ENCODE measurements at regions not wholly inside any gene's neighbourhood (a gene's known extent, or its start where the extent isn't known, plus 50 kb on each side); places are given as distances from the start of the nearest gene placed in this dataset.

GRCh38 chr9:134224567-134225093 is 60.3 kb upstream of the RNU6ATAC start:
- no peak for DNase-seq
- Histone ChIP-seq H3K4me3 (no peak overlapping the region), H3K27ac (no peak overlapping the region), H3K9me3 (no peaks in the 10 kb centered on the region), H3K4me1 (peaks cover 0 to 15% (median 3%) of the 10 kb centered on the region in 3 donors), H3K27me3 (peaks cover 0 to 30% (median 0%) of the 10 kb centered on the region in 4 donors), H3K36me3 (no peaks in the 10 kb centered on the region)
- intact Hi-C loops (cut with DNase I), result no loop called here
- no peak for TF ChIP-seq CTCF (IDR thresholded peaks at IDR 0.05)
- TF ChIP-seq POLR2A (IDR thresholded peaks at IDR 0.05), result no peak
- whole genome bisulfite sequencing, 2 donors, result no CpG with 5 or more reads among the region's 9 CpGs

- intact Hi-C loops (cut with DNase I), result no loop called here
- H3K36me3 ChIP-seq, result no peaks in the 10 kb centered on the region
- peaks cover 0 to 33% (median 0%) of the 10 kb centered on the region in 4 donors for H3K27me3 ChIP-seq
- H3K4me3 ChIP-seq, result no peak overlapping the region
- no peak for DNase-seq
- TF ChIP-seq CTCF (IDR thresholded peaks at IDR 0.05) (no peak), POLR2A (IDR thresholded peaks at IDR 0.05) (no peak)
- H3K27ac ChIP-seq, result no peak overlapping the region
- H3K9me3 ChIP-seq, result no peaks in the 10 kb centered on the region
- WGBS, 2 donors, result no CpG with 5 or more reads among the region's 8 CpGs
- peaks cover 2 to 21% (median 4%) of the 10 kb centered on the region in 3 donors for H3K4me1 ChIP-seq
These were observed 60.8 kb upstream of the RNU6ATAC start for GRCh38 chr9:134225186-134225585.

GRCh38 chr9:134225816-134226215 is 61.5 kb upstream of the RNU6ATAC start:
- Histone ChIP-seq H3K27me3 (peaks cover 0 to 39% (median 0%) of the 10 kb centered on the region in 4 donors), H3K27ac (no peak overlapping the region), H3K4me3 (no peak overlapping the region), H3K4me1 (peaks cover 8 to 27% (median 10%) of the 10 kb centered on the region in 3 donors), H3K36me3 (no peaks in the 10 kb centered on the region), H3K9me3 (no peaks in the 10 kb centered on the region)
- intact Hi-C loops (cut with DNase I), result no loop called here
- TF ChIP-seq CTCF (IDR thresholded peaks at IDR 0.05), result no peak
- no peak for TF ChIP-seq POLR2A (IDR thresholded peaks at IDR 0.05)
- DNase-seq, result no peak
- WGBS, 2 donors, result 82 to 91% methylated on average over 3 to 6 of the region's 7 CpGs

- Histone ChIP-seq H3K4me3 (no peak overlapping the region), H3K4me1 (peaks cover 14 to 33% (median 15%) of the 10 kb centered on the region in 3 donors), H3K9me3 (no peaks in the 10 kb centered on the region), H3K27me3 (peaks cover 0 to 45% (median 0%) of the 10 kb centered on the region in 4 donors), H3K27ac (peak overlapping the region in 2 of 4 donors; percentile 16 to 32), H3K36me3 (no peaks in the 10 kb centered on the region)
- 62% methylated on average over 9 of the region's 27 CpGs; no CpG with 5 or more reads in 1 of the 2 donors for WGBS, 2 donors
- intact Hi-C loops (cut with DNase I), result no loop called here
- TF ChIP-seq CTCF (IDR thresholded peaks at IDR 0.05), result no peak
- no peak for TF ChIP-seq POLR2A (IDR thresholded peaks at IDR 0.05)
- DNase-seq, result no peak
These were observed 62.0 kb upstream of the RNU6ATAC start for GRCh38 chr9:134226221-134226930.
